ENCODE measurements at regions not wholly inside any gene's neighbourhood (a gene's known extent, or its start where the extent isn't known, plus 50 kb on each side); places are given as distances from the start of the nearest gene placed in this dataset.

DNA sequence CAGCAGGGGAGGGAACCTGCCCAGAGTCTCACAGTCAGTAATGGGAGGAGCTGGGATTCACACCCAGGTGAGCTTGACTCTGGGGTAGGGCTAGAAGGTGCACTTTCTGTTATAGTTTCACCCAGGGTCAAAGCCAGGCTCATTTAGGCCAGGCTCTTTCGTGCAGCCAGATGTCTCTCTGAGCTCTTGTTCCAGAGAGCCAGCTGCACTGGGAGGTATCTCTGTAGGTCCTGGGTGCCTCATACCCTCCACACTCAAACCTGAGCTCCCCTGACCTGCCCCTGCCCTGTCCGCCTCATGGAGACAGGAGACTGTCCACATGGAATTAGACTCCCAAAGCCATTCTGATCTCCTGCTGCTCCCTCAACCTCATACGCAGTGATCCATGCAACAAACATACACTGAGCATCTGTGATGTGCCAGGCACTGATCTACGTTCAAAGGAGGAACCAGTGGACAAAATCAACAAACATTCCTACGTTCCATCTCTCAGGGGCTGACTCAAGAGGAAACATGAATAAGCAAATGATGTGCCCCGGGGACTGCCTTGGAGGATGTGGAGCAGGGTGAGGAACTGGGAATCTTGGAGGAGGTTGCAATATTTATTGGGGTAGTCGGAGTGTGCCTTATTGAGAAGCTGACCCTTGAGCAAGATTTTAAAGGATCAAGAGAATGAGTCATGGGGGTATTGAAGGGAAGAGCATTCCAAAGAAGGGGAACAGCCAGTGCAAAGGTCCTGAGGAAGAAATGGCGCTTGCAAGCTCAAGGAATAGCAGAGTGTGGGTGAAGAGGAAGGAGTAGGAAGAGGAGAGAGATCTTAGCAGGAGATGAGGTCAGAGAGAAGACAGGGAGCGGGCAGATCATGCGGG, 71.3 kb upstream of the TOX2 start:
- no peaks in the 10 kb centered on the region for H3K4me1 ChIP-seq (replicated peaks)
- H3K27ac ChIP-seq, result no peak overlapping the region
- no peak for DNase-seq (ENCODE audit: low spot score)
- intact Hi-C loops (cut with DNase I), result loop anchor here (10.0 kb wide), 1 partner anchor 89 kb away; no protein-coding TSS in a partner anchor
- H3K4me3 ChIP-seq, result no peak overlapping the region
- 69% methylated on average over 10 of the region's 10 CpGs for WGBS
- no peak for TF ChIP-seq POLR2AphosphoS5 (IDR thresholded peaks at IDR 0.05)
- TF ChIP-seq POLR2A (IDR thresholded peaks at IDR 0.05), result no peak
- TF ChIP-seq, protein P1, sequence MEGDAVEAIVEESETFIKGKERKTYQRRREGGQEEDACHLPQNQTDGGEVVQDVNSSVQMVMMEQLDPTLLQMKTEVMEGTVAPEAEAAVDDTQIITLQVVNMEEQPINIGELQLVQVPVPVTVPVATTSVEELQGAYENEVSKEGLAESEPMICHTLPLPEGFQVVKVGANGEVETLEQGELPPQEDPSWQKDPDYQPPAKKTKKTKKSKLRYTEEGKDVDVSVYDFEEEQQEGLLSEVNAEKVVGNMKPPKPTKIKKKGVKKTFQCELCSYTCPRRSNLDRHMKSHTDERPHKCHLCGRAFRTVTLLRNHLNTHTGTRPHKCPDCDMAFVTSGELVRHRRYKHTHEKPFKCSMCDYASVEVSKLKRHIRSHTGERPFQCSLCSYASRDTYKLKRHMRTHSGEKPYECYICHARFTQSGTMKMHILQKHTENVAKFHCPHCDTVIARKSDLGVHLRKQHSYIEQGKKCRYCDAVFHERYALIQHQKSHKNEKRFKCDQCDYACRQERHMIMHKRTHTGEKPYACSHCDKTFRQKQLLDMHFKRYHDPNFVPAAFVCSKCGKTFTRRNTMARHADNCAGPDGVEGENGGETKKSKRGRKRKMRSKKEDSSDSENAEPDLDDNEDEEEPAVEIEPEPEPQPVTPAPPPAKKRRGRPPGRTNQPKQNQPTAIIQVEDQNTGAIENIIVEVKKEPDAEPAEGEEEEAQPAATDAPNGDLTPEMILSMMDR (IDR thresholded peaks at IDR 0.05), result no peak
- H3K36me3 ChIP-seq, result no peaks in the 10 kb centered on the region
- no peaks in the 10 kb centered on the region for H3K9me3 ChIP-seq
- H3K27me3 ChIP-seq (replicated peaks; ENCODE audit: insufficient read depth), result no peaks in the 10 kb centered on the region

- Histone ChIP-seq H3K4me1 (replicated peaks) (no peaks in the 10 kb centered on the region), H3K4me3 (no peak overlapping the region), H3K9me3 (no peaks in the 10 kb centered on the region), H3K36me3 (no peaks in the 10 kb centered on the region), H3K27ac (no peak overlapping the region), H3K27me3 (replicated peaks; ENCODE audit: insufficient read depth) (no peaks in the 10 kb centered on the region)
- intact Hi-C loops (cut with DNase I), result loop anchor here (10.0 kb wide), 1 partner anchor 88 kb away; no protein-coding TSS in a partner anchor
- 79% methylated on average over 9 of the region's 9 CpGs for WGBS
- no peak for DNase-seq (ENCODE audit: low spot score)
- no peak for TF ChIP-seq POLR2AphosphoS5 (IDR thresholded peaks at IDR 0.05)
- TF ChIP-seq, protein P1 (IDR thresholded peaks at IDR 0.05), result no peak
- TF ChIP-seq POLR2A (IDR thresholded peaks at IDR 0.05), result no peak
These were observed 72.3 kb upstream of the TOX2 start for GRCh38 chr20:43842126-43843020.

- Histone ChIP-seq H3K36me3 (no peaks in the 10 kb centered on the region), H3K4me1 (replicated peaks) (no peaks in the 10 kb centered on the region), H3K27me3 (replicated peaks; ENCODE audit: insufficient read depth) (peaks cover 5% of the 10 kb centered on the region), H3K9me3 (no peaks in the 10 kb centered on the region), H3K4me3 (no peak overlapping the region), H3K27ac (no peak overlapping the region)
- WGBS, result 77% methylated on average over 11 of the region's 11 CpGs
- intact Hi-C loops (cut with DNase I), result loop anchor here (10.0 kb wide), 1 partner anchor 86 kb away; no protein-coding TSS in a partner anchor
- no peak for DNase-seq (ENCODE audit: low spot score)
- TF ChIP-seq, protein P1 (IDR thresholded peaks at IDR 0.05), result no peak
- TF ChIP-seq POLR2A (IDR thresholded peaks at IDR 0.05), result no peak
These were observed 74.1 kb upstream of the TOX2 start for GRCh38 chr20:43840382-43841070.

- Histone ChIP-seq H3K27me3 (replicated peaks; ENCODE audit: insufficient read depth) (peaks cover 5% of the 10 kb centered on the region), H3K4me1 (replicated peaks) (no peaks in the 10 kb centered on the region), H3K9me3 (no peaks in the 10 kb centered on the region), H3K4me3 (no peak overlapping the region), H3K36me3 (no peaks in the 10 kb centered on the region), H3K27ac (no peak overlapping the region)
- WGBS, result 77% methylated on average over 4 of the region's 4 CpGs
- no peak for DNase-seq (ENCODE audit: low spot score)
- no peak for TF ChIP-seq POLR2A (IDR thresholded peaks at IDR 0.05)
- TF ChIP-seq, protein P1 (IDR thresholded peaks at IDR 0.05), result no peak
- TF ChIP-seq POLR2AphosphoS5 (IDR thresholded peaks at IDR 0.05), result no peak
- intact Hi-C loops (cut with DNase I), result loop anchor here (10.0 kb wide), 1 partner anchor 85 kb away; no protein-coding TSS in a partner anchor
These were observed 74.9 kb upstream of the TOX2 start for GRCh38 chr20:43839793-43840199.

Measured in prostate gland (tissue), 2 donors.